HEK293T (cell line): ENCODE measurements at regions not wholly inside any gene's neighbourhood (a gene's known extent, or its start where the extent isn't known, plus 50 kb on each side); places are given as distances from the start of the nearest gene placed in this dataset.
"Not testable (repeated sequence)": the region's sequence is repeated elsewhere in the genome, so short reads cannot be mapped to it uniquely, and the experiment has no call there.

Experiments
- BHLHE40 ChIP-seq: fragments of 450-650 bp; IDR thresholded peaks from 2 replicates; pipeline ENCODE4 v1.6.1; 2016; ENCODE audit warnings: mild to moderate bottlenecking, moderate library complexity, borderline replicate concordance
- FOXK2 ChIP-seq: fragments of 450-650 bp; IDR thresholded peaks from 2 replicates; pipeline ENCODE4 v1.6.1; 2016; ENCODE audit warnings: mild to moderate bottlenecking
- HDGF ChIP-seq: fragments of 450-650 bp; IDR thresholded peaks from 2 replicates; pipeline ENCODE4 v1.6.1; 2017; ENCODE audit warnings: antibody characterized with exemption, borderline replicate concordance
- TF ChIP-seq, protein P1 (sequence below): fragments of 450-650 bp; IDR thresholded peaks from 2 replicates; pipeline ENCODE4 v1.6.1; 2016

DNA sequence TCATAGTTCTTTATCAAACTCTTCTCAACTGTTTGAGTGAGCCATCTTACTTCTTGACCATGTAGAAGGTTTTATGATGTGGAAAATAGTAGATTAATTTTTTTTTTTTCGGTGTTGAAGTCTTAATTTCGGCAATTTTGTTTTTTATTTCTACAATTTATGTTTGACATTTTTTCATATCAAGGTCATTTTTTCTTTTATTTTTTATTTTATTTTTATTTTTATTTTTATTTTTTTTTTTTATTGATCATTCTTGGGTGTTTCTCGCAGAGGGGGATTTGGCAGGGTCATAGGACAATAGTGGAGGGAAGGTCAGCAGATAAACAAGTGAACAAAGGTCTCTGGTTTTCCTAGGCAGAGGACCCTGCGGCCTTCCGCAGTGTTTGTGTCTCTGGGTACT, 203.8 kb upstream of the CBLB start:
- not testable (repeated sequence) for TF ChIP-seq FOXK2, BHLHE40, HDGF
- TF ChIP-seq, protein P1, sequence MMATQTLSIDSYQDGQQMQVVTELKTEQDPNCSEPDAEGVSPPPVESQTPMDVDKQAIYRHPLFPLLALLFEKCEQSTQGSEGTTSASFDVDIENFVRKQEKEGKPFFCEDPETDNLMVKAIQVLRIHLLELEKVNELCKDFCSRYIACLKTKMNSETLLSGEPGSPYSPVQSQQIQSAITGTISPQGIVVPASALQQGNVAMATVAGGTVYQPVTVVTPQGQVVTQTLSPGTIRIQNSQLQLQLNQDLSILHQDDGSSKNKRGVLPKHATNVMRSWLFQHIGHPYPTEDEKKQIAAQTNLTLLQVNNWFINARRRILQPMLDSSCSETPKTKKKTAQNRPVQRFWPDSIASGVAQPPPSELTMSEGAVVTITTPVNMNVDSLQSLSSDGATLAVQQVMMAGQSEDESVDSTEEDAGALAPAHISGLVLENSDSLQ, result not testable (repeated sequence)
